HG03565 (cell line): ENCODE measurements at regions not wholly inside any gene's neighbourhood (a gene's known extent, or its start where the extent isn't known, plus 50 kb on each side); places are given as distances from the start of the nearest gene placed in this dataset.

Experiments used
- ATAC-seq: cut with Tn5 transposase; IDR thresholded peaks from one replicate; pipeline ENCODE4 v1.9.1; 2021; ENCODE audit warnings: mild to moderate bottlenecking, moderate library complexity; ENCODE audit not compliant: unreplicated experiment

DNA sequence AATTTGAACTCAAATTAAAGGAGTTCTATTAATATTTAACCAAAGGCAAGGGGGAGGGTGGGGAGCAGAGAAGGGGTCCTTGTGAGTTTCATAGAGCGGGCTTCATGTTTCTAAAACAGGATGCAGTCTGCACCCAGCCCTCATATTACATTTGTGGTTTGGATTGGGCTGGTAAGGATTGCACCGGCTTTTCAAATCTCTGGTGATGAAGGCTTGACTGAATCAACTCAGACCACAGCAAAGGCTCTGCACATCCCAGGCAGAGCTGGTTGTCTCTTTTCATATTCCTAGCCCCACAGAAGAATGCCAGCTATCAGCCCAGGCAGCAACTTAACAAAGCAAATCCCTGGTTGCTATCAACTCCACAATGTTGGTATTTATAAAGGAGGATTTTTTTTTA, 1221.4 kb downstream of the VRK1 start:
- no peak for ATAC-seq

DNA sequence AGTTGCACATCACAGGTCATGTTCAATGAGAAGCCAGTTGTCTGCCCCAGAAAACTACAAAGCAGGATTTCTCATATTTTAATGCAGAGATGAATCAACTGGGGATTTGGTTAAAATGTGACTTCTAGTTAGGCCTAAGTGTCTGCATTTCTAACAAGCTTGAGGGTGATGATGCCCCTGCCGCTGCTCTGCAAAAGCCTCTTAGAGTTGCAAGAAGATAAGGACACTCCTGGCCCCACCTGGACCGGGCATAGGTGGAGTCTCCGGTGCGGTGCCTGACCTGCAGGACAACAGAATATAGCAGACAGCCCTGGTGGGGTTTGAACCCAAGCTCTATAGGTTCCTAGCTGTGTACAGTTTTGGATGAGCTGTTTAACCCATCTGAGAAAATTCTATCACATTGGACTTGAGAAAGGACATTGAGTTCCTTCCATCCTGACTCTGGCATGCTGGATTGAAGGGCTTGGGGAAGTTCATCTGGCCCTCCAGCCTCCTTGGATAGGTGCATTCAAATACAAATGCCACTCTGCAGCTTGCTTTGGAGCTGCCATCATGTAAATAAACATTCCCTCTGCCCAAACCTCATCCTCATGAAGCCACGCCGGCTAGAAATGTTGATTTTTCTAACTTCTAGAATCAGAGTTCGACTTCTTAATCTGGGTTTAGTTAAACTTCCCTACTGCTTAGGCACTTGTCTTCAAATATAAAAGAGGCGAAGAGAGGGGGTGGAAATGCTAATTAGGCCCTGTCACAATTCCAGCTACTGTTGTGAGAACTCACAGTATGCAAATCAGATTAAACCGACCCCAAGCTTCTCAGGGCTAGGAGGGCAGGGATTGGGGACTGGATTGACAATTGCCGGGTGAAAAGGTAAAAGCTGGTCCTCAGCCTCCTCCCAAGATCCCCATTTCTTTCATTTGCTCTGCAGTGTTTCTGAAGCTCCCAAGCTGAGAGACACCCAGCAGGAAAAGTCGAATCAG, 1225.6 kb downstream of the VRK1 start:
- no peak for ATAC-seq

GRCh38 chr14:98028162-98028561, 1231.0 kb downstream of the VRK1 start:
- ATAC-seq, result no peak

- ATAC-seq, result no peak
These were observed 1236.6 kb downstream of the BCL11B start for GRCh38 chr14:98035396-98035795.

DNA sequence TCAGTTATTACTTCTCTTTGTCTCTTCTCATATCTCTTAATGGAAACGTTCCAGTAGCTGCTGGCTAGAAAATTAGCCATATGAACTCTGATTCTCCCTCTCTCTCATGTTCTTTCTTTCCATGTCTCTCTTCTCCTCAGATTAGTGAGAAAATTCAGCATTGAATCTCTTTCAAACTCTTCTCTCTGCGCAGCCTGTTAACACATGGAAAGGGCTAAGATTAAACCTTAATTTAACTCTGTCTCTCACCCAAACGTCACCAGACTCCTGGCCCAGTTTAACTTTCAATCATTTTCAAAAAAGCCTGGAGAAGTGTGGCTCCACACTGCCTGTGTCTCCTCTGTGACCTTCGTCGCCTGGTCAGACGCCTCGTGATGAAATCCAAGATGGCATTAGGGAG, 1234.2 kb downstream of the BCL11B start:
- no peak for ATAC-seq

DNA sequence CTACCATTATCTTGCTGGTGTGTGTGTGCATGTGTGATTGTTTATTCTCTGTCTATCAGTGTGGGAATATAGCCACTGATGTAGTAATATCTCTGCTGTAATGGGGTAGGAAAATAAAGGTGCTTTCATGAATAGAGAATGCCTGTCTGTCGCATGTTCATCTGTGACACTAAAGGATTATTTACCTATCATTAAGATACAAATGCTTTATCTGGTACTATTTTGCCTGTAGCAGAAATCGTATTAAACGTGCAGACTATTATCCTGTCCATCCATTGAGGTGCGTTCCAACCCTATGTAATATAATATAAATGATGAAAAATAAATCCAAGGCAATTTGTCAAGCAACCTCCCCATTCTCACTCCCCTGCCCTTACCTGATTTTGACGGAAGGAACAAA, 1215.1 kb downstream of the BCL11B start:
- no peak for ATAC-seq

GRCh38 chr14:98059106-98059505, 1212.9 kb downstream of the BCL11B start:
- ATAC-seq, result no peak

DNA sequence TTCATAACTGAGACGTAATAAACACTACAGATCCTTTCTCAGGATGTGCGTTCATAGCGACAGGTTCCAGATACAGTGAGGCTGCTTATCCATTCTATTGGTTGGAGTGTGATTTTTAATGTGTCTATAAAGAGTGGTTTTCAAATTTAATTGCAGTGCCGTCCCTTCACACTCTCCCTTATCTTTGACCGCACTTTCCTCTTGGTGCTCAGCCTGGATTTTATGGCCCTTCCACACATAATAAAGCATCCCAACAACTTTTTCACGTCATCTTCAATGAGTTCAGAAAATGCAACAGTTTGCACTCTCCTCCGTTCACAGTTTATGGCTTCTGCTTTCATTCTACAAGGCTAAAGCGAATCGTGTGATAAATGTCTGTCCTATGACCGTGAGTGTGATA, 1209.9 kb downstream of the BCL11B start:
- ATAC-seq, result no peak

- ATAC-seq, result no peak
These were observed 1202.3 kb downstream of the BCL11B start for GRCh38 chr14:98069712-98070171.

- no peak for ATAC-seq
These were observed 1201.5 kb downstream of the BCL11B start for GRCh38 chr14:98070536-98070935.

- no peak for ATAC-seq
These were observed 1197.9 kb downstream of the BCL11B start for GRCh38 chr14:98074111-98074510.

GRCh38 chr14:98077176-98077575, 1194.8 kb downstream of the BCL11B start:
- no peak for ATAC-seq

- no peak for ATAC-seq
These were observed 1189.2 kb downstream of the BCL11B start for GRCh38 chr14:98082833-98083232.

DNA sequence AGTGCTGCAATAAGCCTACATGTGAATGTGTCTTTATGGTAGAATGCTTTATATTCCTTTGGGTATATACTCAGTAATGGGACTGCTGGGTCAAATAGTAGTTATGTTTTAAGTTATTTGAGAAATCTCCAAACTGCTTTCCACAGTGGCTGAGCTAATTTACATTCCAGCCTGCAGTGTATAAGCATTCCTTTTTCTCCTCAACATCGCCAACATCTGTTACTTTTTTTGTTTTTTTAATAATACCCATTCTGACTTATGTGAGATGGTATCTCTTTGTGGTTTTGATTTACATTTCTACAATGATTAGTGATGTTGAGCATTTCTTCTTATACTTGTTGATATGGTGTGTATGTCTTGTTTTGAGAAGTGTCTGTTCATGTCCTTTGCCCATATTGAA, 1186.2 kb downstream of the BCL11B start:
- no peak for ATAC-seq

DNA sequence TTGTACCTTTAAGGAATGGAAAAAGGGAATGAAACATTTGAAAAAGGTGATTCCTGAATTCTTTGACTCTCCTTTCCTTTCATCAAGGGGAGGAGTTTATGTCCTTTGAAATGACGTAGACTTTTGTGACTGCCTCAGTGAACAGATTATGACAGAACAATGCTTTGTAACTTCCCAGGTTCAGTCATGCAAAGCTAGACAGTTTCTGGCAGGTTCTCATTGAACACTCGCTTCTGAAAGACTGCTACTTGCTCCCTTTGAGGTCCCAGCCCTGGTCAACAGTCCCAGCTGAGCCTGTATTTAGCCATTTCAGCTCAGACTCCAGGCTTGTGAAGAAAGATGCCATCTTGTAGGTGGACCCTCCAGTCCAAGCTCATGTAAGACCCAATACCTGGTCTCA, 1178.9 kb downstream of the BCL11B start:
- no peak for ATAC-seq

- ATAC-seq, result no peak
These were observed 1172.5 kb downstream of the BCL11B start for GRCh38 chr14:98099527-98099926.

- ATAC-seq, result no peak
These were observed 1170.7 kb downstream of the BCL11B start for GRCh38 chr14:98101323-98101722.

DNA sequence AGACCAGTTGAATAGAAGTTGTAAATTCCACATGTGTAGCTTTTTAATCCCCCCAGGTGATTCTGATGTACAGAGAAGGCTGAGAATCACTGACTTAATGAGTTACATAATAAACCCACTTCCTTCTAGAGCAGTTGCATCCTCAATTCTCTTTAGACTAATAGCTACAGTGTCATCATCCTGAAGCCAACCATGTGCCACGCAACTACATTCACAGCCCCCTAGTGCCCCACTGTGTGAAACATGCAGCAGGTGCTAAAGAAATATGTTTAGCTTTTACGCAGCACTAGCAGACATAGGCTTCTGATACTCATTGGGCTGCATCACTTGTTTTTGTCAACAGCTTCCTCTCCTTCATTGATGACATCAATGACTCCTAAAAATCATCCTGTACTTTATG, 1168.3 kb downstream of the BCL11B start:
- ATAC-seq, result no peak

DNA sequence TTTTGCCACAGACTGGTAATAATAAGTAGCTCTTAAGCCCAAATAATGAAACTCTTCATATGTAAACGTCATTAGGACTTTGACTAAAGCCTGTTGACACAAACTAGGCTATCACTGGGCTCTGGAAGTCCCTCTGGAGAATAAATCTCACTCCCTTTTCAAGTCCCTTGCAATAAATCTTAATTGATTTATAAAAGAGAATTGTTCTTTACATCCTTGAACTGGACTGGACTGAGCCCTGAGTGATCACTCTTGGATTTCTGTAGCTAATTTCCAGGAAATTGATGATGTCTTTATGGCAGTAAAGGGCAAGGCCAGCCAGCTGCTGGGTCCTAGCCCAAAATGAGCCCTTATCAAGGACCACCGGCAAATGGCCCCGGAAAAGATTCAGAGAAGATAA, 1162.7 kb downstream of the BCL11B start:
- no peak for ATAC-seq

GRCh38 chr14:98112194-98112780, 1159.7 kb downstream of the BCL11B start:
- ATAC-seq, result no peak

GRCh38 chr14:98114122-98114895, 1157.7 kb downstream of the BCL11B start:
- no peak for ATAC-seq
